ENCODE measurements at regions not wholly inside any gene's neighbourhood (a gene's known extent, or its start where the extent isn't known, plus 50 kb on each side); places are given as distances from the start of the nearest gene placed in this dataset.
A peak's percentile ranks its signal among the peaks of the same experiment; 100 is the strongest.

- H3K4me3 ChIP-seq (replicated peaks in 1 of 2; ENCODE audit: low read depth in 2 of 2, low read length in 2 of 2), result no peak overlapping the region
- TF ChIP-seq, protein P1, sequence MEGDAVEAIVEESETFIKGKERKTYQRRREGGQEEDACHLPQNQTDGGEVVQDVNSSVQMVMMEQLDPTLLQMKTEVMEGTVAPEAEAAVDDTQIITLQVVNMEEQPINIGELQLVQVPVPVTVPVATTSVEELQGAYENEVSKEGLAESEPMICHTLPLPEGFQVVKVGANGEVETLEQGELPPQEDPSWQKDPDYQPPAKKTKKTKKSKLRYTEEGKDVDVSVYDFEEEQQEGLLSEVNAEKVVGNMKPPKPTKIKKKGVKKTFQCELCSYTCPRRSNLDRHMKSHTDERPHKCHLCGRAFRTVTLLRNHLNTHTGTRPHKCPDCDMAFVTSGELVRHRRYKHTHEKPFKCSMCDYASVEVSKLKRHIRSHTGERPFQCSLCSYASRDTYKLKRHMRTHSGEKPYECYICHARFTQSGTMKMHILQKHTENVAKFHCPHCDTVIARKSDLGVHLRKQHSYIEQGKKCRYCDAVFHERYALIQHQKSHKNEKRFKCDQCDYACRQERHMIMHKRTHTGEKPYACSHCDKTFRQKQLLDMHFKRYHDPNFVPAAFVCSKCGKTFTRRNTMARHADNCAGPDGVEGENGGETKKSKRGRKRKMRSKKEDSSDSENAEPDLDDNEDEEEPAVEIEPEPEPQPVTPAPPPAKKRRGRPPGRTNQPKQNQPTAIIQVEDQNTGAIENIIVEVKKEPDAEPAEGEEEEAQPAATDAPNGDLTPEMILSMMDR (IDR thresholded peaks at IDR 0.05; ENCODE audit: low read depth, low read length), result no peak
- DNase-seq (ENCODE audit: low read depth in 2 of 2), result peak; percentile 39 to 67
Measured at GRCh38 chr4:79466621-79467020, 58.6 kb upstream of the GK2 start.

Data from cardiac fibroblast (primary cell).